ENCODE measurements at regions not wholly inside any gene's neighbourhood (a gene's known extent, or its start where the extent isn't known, plus 50 kb on each side); places are given as distances from the start of the nearest gene placed in this dataset.

DNA sequence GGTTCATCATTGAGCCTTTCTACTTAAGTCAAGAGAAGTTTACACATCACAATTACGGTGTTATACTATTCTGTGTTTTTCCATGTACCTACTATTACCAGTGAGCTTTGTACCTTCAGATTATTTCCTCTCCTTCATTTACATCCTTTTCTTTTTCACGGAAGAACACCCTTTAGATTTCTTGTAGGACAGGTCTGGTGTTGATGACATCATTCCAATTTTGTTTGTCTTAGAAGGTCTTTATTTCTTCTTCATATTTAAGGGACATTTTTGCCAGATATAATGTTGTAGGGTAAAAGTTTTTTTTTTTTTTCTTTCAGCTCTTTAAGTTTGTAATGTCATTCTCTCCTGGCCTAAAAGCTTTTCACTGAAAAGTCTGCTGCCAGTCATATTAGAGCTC, 637.1 kb upstream of the RIOK2 start:
- Histone ChIP-seq H3K27ac (ENCODE audit: low read depth, low read length) (no peak overlapping the region), H3K9me3 (ENCODE audit: low read depth, low read length) (no peaks in the 10 kb centered on the region), H3K4me1 (ENCODE audit: insufficient read depth, low read length) (no peaks in the 10 kb centered on the region), H3K36me3 (ENCODE audit: insufficient read depth, low read length) (no peaks in the 10 kb centered on the region), H3K4me2 (ENCODE audit: insufficient read depth, low read length) (no peak overlapping the region), H2AFZ (ENCODE audit: low read length) (no peak overlapping the region), H3K27me3 (ENCODE audit: insufficient read depth, low read length) (no peaks in the 10 kb centered on the region), H3K4me3 (ENCODE audit: insufficient read depth, low read length) (no peak overlapping the region), H3K79me2 (ENCODE audit: insufficient read depth, low read length) (no peaks in the 10 kb centered on the region), H4K20me1 (ENCODE audit: insufficient read depth, low read length) (no peaks in the 10 kb centered on the region)
- TF ChIP-seq, protein P1, sequence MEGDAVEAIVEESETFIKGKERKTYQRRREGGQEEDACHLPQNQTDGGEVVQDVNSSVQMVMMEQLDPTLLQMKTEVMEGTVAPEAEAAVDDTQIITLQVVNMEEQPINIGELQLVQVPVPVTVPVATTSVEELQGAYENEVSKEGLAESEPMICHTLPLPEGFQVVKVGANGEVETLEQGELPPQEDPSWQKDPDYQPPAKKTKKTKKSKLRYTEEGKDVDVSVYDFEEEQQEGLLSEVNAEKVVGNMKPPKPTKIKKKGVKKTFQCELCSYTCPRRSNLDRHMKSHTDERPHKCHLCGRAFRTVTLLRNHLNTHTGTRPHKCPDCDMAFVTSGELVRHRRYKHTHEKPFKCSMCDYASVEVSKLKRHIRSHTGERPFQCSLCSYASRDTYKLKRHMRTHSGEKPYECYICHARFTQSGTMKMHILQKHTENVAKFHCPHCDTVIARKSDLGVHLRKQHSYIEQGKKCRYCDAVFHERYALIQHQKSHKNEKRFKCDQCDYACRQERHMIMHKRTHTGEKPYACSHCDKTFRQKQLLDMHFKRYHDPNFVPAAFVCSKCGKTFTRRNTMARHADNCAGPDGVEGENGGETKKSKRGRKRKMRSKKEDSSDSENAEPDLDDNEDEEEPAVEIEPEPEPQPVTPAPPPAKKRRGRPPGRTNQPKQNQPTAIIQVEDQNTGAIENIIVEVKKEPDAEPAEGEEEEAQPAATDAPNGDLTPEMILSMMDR (IDR thresholded peaks at IDR 0.05; ENCODE audit: extremely low read depth, low read depth, low read length): no peak
- DNase-seq (ENCODE audit: insufficient read length, low spot score, missing footprints): no peak

DNA sequence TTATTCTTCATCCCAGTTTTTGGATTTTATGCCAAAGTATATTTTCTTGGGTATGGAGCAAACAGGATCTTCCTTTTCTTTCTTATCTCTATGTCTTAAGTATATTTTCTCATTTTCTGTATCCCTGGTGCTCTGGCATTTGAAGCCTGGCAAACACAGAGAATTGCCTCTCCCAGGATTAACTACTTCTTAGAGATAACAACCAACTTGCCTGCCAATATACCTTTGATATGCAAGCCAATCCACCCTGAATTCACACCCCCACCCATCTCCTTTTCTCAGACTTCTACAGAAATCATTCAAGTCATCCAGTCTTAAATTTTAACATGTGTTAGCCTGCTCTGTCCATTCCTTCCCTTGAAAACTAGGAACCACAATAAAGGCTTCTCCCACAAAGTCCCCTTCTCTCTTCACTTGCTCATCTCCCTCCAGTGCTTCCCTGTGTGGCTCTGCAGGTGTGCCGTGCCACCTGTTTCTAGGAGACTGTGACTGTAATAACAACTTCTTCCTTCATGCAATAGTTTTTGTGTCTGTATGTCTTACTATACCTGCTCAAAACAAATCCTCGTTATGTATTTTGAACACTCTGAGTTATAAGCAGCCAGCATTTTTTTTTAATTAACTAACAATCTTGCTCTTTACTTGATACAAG, 649.7 kb upstream of the RIOK2 start:
- Histone ChIP-seq H3K4me2 (ENCODE audit: insufficient read depth, low read length) (no peak overlapping the region), H3K9me3 (ENCODE audit: low read depth, low read length) (no peaks in the 10 kb centered on the region), H3K27ac (ENCODE audit: low read depth, low read length) (no peak overlapping the region)

DNA sequence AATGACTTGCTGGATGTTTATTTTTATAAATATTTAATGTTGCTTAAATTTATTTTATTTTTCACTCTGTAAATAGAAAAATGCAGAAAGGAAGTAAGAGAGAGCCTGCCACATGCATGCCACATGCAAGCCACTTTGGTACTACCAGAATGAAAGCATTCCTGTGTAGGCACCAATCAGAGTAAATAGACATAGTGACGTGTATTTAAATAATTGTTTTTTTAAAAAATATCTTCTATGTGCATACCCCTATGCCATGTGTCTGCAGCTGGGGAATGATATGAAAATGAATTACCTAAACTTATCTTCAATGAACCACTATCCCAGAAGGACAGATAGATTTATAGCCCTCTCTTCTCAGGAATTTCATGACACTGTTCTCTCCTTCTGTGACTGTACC, 651.5 kb upstream of the RIOK2 start:
- TF ChIP-seq, protein P1 (IDR thresholded peaks at IDR 0.05; ENCODE audit: extremely low read depth, low read depth, low read length): no peak
- peaks cover 16% of the 10 kb centered on the region for H3K4me1 ChIP-seq (ENCODE audit: insufficient read depth, low read length)
- DNase-seq (ENCODE audit: insufficient read length, low spot score, missing footprints): no peak
- H3K4me3 ChIP-seq (ENCODE audit: insufficient read depth, low read length): no peak overlapping the region
- no peak overlapping the region for H3K4me2 ChIP-seq (ENCODE audit: insufficient read depth, low read length)
- no peaks in the 10 kb centered on the region for H3K79me2 ChIP-seq (ENCODE audit: insufficient read depth, low read length)
- no peaks in the 10 kb centered on the region for H4K20me1 ChIP-seq (ENCODE audit: insufficient read depth, low read length)
- H3K27me3 ChIP-seq (ENCODE audit: insufficient read depth, low read length): peaks cover 15% of the 10 kb centered on the region
- no peaks in the 10 kb centered on the region for H3K9me3 ChIP-seq (ENCODE audit: low read depth, low read length)
- no peak overlapping the region for H2AFZ ChIP-seq (ENCODE audit: low read length)
- no peak overlapping the region for H3K27ac ChIP-seq (ENCODE audit: low read depth, low read length)
- no peaks in the 10 kb centered on the region for H3K36me3 ChIP-seq (ENCODE audit: insufficient read depth, low read length)

More for the DNA sequence above, 649.7 kb upstream of the RIOK2 start:
- Histone ChIP-seq H3K79me2 (ENCODE audit: insufficient read depth, low read length) (no peaks in the 10 kb centered on the region), H3K27me3 (ENCODE audit: insufficient read depth, low read length) (peaks cover 15% of the 10 kb centered on the region), H3K4me3 (ENCODE audit: insufficient read depth, low read length) (no peak overlapping the region), H4K20me1 (ENCODE audit: insufficient read depth, low read length) (no peaks in the 10 kb centered on the region), H2AFZ (ENCODE audit: low read length) (no peak overlapping the region), H3K36me3 (ENCODE audit: insufficient read depth, low read length) (no peaks in the 10 kb centered on the region), H3K4me1 (ENCODE audit: insufficient read depth, low read length) (peaks cover 1% of the 10 kb centered on the region)
- no peak for DNase-seq (ENCODE audit: insufficient read length, low spot score, missing footprints)
- TF ChIP-seq, protein P1 (IDR thresholded peaks at IDR 0.05; ENCODE audit: extremely low read depth, low read depth, low read length): no peak

DNA sequence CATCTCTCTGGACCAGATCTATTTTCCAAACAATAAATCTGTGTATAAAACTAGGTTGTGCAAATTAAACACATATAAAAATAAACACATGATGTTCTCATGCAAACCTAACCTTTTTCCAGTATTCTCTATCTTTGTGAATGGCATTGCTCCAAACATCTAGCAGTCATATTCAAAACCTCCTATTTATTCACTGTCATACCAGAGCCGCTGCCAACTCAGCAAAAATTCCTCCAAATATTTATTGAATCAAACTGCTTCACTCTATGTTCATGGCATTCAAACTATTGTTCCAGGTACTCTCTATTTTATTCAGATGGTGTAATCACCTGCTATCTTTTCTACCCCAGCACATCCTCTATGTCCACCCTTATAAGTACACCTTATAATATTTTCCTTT, 652.1 kb upstream of the RIOK2 start:
- H3K4me3 ChIP-seq (ENCODE audit: insufficient read depth, low read length): no peak overlapping the region
- peaks cover 15% of the 10 kb centered on the region for H3K27me3 ChIP-seq (ENCODE audit: insufficient read depth, low read length)
- H3K9me3 ChIP-seq (ENCODE audit: low read depth, low read length): no peaks in the 10 kb centered on the region
- H3K79me2 ChIP-seq (ENCODE audit: insufficient read depth, low read length): no peaks in the 10 kb centered on the region
- TF ChIP-seq, protein P1 (IDR thresholded peaks at IDR 0.05; ENCODE audit: extremely low read depth, low read depth, low read length): no peak
- H3K4me1 ChIP-seq (ENCODE audit: insufficient read depth, low read length): peaks cover 22% of the 10 kb centered on the region
- no peak overlapping the region for H3K4me2 ChIP-seq (ENCODE audit: insufficient read depth, low read length)
- no peak for DNase-seq (ENCODE audit: insufficient read length, low spot score, missing footprints)
- H4K20me1 ChIP-seq (ENCODE audit: insufficient read depth, low read length): no peaks in the 10 kb centered on the region
- H2AFZ ChIP-seq (ENCODE audit: low read length): no peak overlapping the region
- H3K27ac ChIP-seq (ENCODE audit: low read depth, low read length): no peak overlapping the region
- no peaks in the 10 kb centered on the region for H3K36me3 ChIP-seq (ENCODE audit: insufficient read depth, low read length)

Measured in osteoblast (primary cell).